Erythroblast (primary cell): ENCODE measurements at regions not wholly inside any gene's neighbourhood (a gene's known extent, or its start where the extent isn't known, plus 50 kb on each side); places are given as distances from the start of the nearest gene placed in this dataset.

ENCODE experiments used
- DNase-seq, 2 experiments: peaks; one replicate each; lab custom pipeline; 2025; lab: John Stamatoyannopoulos, UW
- GATA1 ChIP-seq: IDR thresholded peaks from 2 replicates; pipeline ENCODE4 v1.6.1; 2011; ENCODE audit warnings: low read depth, mild to moderate bottlenecking, control low read depth, low read length, moderate library complexity
- POLR2A ChIP-seq: IDR thresholded peaks from 2 replicates; pipeline ENCODE4 v1.6.1; 2011; ENCODE audit warnings: mild to moderate bottlenecking, low read length

- TF ChIP-seq GATA1 (no peak), POLR2A (no peak)
- no peak for DNase-seq
Observed at GRCh38 chr7:41785265-41785664, 82.4 kb upstream of the INHBA start.

- DNase-seq = no peak
- TF ChIP-seq POLR2A (no peak), GATA1 (no peak)
Observed at GRCh38 chr7:41779918-41780317, 77.0 kb upstream of the INHBA start.

- no peak for TF ChIP-seq POLR2A
- no peak for TF ChIP-seq GATA1
- no peak for DNase-seq
Observed at GRCh38 chr7:41777894-41778596, 75.2 kb upstream of the INHBA start.

- TF ChIP-seq POLR2A = no peak
- no peak for TF ChIP-seq GATA1
- no peak for DNase-seq
Observed at GRCh38 chr7:41774966-41775365, 72.1 kb upstream of the INHBA start.

- no peak for DNase-seq
- TF ChIP-seq GATA1 = no peak
- TF ChIP-seq POLR2A = no peak
Observed at GRCh38 chr7:41773756-41774155, 70.9 kb upstream of the INHBA start.

- TF ChIP-seq POLR2A (no peak), GATA1 (no peak)
- no peak for DNase-seq
Observed at GRCh38 chr7:41771717-41772116, 68.8 kb upstream of the INHBA start.

- DNase-seq = no peak
- TF ChIP-seq GATA1 (no peak), POLR2A (no peak)
Observed at GRCh38 chr7:41769162-41769561, 66.3 kb upstream of the INHBA start.

- no peak for TF ChIP-seq POLR2A
- no peak for TF ChIP-seq GATA1
- DNase-seq = no peak
Observed at GRCh38 chr7:41763626-41764025, 60.7 kb upstream of the INHBA start.

GRCh38 chr7:41762641-41763040 is 59.8 kb upstream of the INHBA start:
- TF ChIP-seq POLR2A (no peak), GATA1 (no peak)
- DNase-seq = no peak

GRCh38 chr7:41760293-41760692 is 57.4 kb upstream of the INHBA start:
- TF ChIP-seq POLR2A = no peak
- TF ChIP-seq GATA1 = no peak
- no peak for DNase-seq

GRCh38 chr7:41758321-41758720 is 55.4 kb upstream of the INHBA start:
- TF ChIP-seq GATA1 (no peak), POLR2A (no peak)
- no peak for DNase-seq

- DNase-seq = no peak
- TF ChIP-seq GATA1 (no peak), POLR2A (no peak)
Observed at GRCh38 chr7:41756650-41757182, 53.8 kb upstream of the INHBA start.

- DNase-seq = no peak
- TF ChIP-seq POLR2A (no peak), GATA1 (no peak)
Observed at GRCh38 chr7:41755096-41755495, 52.2 kb upstream of the INHBA start.

- TF ChIP-seq POLR2A (no peak), GATA1 (no peak)
- DNase-seq = no peak
Observed at GRCh38 chr7:41754046-41754445, 51.2 kb upstream of the INHBA start.
